ENCODE measurements at regions not wholly inside any gene's neighbourhood (a gene's known extent, or its start where the extent isn't known, plus 50 kb on each side); places are given as distances from the start of the nearest gene placed in this dataset.
A peak's percentile ranks its signal among the peaks of the same experiment; 100 is the strongest.
"Not testable (repeated sequence)": the region's sequence is repeated elsewhere in the genome, so short reads cannot be mapped to it uniquely, and the experiment has no call there.

DNA sequence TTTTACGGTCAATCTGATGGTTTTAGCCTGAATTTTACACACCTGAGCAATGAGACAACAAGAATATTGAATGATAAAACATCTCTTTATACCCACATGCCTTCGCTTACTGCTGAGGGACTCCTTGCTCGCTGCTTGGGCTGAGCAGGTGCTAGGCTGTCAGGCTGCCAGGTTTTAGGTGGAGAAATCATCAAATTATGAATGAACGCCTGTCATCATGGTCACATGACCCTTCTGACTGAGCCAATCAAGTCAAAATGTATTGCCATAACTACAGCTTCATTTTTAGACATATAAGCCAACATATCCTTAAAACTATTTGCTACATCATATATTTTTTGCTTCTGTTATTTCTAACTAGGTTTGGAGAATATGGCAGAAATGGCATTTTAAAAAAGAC, 274.0 kb downstream of the LNPK start:
- H3K4me3 ChIP-seq (ENCODE audit: low read length), result no peak overlapping the region
- H3K9ac ChIP-seq (ENCODE audit: low read depth, low read length), result no peak overlapping the region
- H3K4me1 ChIP-seq (ENCODE audit: control insufficient read depth, insufficient read depth, low read length), result peaks cover 9% of the 10 kb centered on the region
- no peak overlapping the region for H3K4me2 ChIP-seq (ENCODE audit: low read length)
- H3K27me3 ChIP-seq (ENCODE audit: control insufficient read depth, insufficient read depth, low read length), result no peaks in the 10 kb centered on the region
- H3K9me3 ChIP-seq (replicated peaks; ENCODE audit: low read length), result no peaks in the 10 kb centered on the region
- no peaks in the 10 kb centered on the region for H3K36me3 ChIP-seq (ENCODE audit: insufficient read depth, low read length)

DNA sequence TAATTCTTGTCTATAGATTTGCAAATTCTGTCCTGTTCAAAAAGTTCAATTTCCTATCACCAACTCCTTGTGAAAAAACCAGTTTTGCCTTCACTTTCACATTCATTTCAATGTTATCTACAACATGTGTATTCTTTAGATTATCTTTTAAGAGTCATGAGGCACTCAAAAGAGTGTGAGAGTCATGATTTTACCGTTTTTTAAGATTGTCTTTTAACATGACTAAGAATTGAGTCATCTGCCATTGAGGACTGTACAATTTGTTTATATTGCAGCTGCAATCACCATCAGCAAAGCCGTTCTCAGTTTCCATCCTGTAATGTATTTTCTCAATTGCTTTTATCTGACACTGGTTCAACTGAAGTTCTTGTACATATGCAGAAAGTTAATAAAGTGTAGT, 275.8 kb downstream of the LNPK start:
- H3K27me3 ChIP-seq (ENCODE audit: control insufficient read depth, insufficient read depth, low read length), result no peaks in the 10 kb centered on the region
- H3K9me3 ChIP-seq (replicated peaks; ENCODE audit: low read length), result no peaks in the 10 kb centered on the region
- H3K4me1 ChIP-seq (ENCODE audit: control insufficient read depth, insufficient read depth, low read length), result peaks cover 9% of the 10 kb centered on the region
- H3K4me3 ChIP-seq (ENCODE audit: low read length), result no peak overlapping the region
- H3K36me3 ChIP-seq (ENCODE audit: insufficient read depth, low read length), result no peaks in the 10 kb centered on the region
- no peak overlapping the region for H3K9ac ChIP-seq (ENCODE audit: low read depth, low read length)
- H3K4me2 ChIP-seq (ENCODE audit: low read length), result peak overlapping the region; percentile 35

DNA sequence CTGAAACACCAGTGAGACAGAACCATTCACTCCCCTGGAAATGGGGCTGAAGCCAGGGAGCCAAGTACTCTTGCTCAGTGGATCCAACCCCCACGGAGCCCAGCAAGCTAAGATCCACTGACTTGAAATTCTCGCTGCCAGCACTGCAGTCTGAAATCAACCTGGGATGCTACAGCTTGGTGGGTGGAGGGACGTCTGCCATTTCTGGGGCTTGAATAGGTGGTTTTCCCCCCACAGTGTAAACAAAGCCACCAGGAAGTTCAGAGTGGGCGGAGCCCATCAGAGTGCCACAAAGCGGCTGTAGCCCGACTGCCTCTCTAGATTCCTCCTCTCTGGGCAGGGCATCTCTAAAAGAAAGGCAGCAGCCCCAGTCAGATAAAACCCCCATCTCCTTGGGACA, 292.8 kb downstream of the LNPK start:
- Histone ChIP-seq H3K9ac (ENCODE audit: low read depth, low read length) (no peak overlapping the region), H3K9me3 (replicated peaks; ENCODE audit: low read length) (no peaks in the 10 kb centered on the region), H3K27me3 (ENCODE audit: control insufficient read depth, insufficient read depth, low read length) (peaks cover 8% of the 10 kb centered on the region), H3K4me2 (ENCODE audit: low read length) (no peak overlapping the region), H3K4me3 (ENCODE audit: low read length) (no peak overlapping the region), H3K4me1 (ENCODE audit: control insufficient read depth, insufficient read depth, low read length) (no peaks in the 10 kb centered on the region), H3K36me3 (ENCODE audit: insufficient read depth, low read length) (no peaks in the 10 kb centered on the region)

DNA sequence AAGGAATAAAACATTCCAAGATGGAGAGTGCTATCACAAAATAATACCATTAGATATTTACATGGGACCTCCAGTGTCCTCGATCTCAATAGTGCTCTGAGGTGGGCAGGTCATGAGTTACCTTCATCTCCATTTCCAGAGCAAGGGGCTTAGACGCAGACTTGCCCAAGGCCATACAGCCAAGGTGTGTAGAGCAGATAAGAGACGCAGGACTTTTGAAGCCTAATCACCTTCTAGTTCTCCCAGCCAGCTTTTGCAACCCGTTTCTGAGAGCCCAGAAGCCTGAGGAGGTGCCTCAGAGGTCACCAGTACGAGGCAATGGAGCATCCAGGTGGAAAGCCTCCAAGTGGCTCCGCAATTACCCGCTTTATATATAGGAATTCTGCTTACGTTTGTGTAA, 294.7 kb downstream of the LNPK start:
- no peak overlapping the region for H3K4me3 ChIP-seq (ENCODE audit: low read length)
- no peaks in the 10 kb centered on the region for H3K36me3 ChIP-seq (ENCODE audit: insufficient read depth, low read length)
- H3K4me1 ChIP-seq (ENCODE audit: control insufficient read depth, insufficient read depth, low read length), result no peaks in the 10 kb centered on the region
- H3K9ac ChIP-seq (ENCODE audit: low read depth, low read length), result no peak overlapping the region
- H3K9me3 ChIP-seq (replicated peaks; ENCODE audit: low read length), result no peaks in the 10 kb centered on the region
- H3K27me3 ChIP-seq (ENCODE audit: control insufficient read depth, insufficient read depth, low read length), result peaks cover 8% of the 10 kb centered on the region
- no peak overlapping the region for H3K4me2 ChIP-seq (ENCODE audit: low read length)

GRCh38 chr2:175704568-175704967, 297.5 kb downstream of the LNPK start:
- not testable (repeated sequence) for H3K9ac ChIP-seq (ENCODE audit: low read depth, low read length); H3K27me3 ChIP-seq (ENCODE audit: control insufficient read depth, insufficient read depth, low read length); H3K4me3 ChIP-seq (ENCODE audit: low read length); H3K4me2 ChIP-seq (ENCODE audit: low read length); H3K36me3 ChIP-seq (ENCODE audit: insufficient read depth, low read length); H3K9me3 ChIP-seq (replicated peaks; ENCODE audit: low read length); H3K4me1 ChIP-seq (ENCODE audit: control insufficient read depth, insufficient read depth, low read length)

DNA sequence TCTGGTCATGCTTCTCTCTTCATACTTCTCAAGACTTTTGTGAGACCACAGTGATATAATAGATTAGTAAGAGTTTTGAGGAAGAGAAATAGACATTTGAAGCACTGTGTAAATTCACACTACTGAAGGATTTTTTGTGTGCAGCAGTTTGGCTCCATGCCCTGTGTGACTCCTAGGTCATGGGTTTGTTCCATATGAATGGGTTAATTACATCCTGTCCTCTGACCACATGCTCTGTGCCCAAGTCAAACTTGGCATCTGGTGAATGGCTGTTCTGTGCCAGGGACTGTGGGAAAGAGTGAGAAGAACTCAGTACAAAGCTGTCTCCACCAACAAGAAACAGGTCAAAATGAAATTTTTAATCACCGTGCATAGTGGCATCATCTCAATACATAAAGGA, 304.0 kb downstream of the LNPK start:
- Histone ChIP-seq H3K36me3 (ENCODE audit: insufficient read depth, low read length) (no peaks in the 10 kb centered on the region), H3K4me1 (ENCODE audit: control insufficient read depth, insufficient read depth, low read length) (no peaks in the 10 kb centered on the region), H3K9me3 (replicated peaks; ENCODE audit: low read length) (no peaks in the 10 kb centered on the region), H3K4me3 (ENCODE audit: low read length) (no peak overlapping the region), H3K9ac (ENCODE audit: low read depth, low read length) (no peak overlapping the region), H3K27me3 (ENCODE audit: control insufficient read depth, insufficient read depth, low read length) (no peaks in the 10 kb centered on the region), H3K4me2 (ENCODE audit: low read length) (no peak overlapping the region)

- H3K4me3 ChIP-seq (ENCODE audit: low read length), result no peak overlapping the region
These were observed 311.8 kb downstream of the LNPK start for GRCh38 chr2:175690113-175690837.

DNA sequence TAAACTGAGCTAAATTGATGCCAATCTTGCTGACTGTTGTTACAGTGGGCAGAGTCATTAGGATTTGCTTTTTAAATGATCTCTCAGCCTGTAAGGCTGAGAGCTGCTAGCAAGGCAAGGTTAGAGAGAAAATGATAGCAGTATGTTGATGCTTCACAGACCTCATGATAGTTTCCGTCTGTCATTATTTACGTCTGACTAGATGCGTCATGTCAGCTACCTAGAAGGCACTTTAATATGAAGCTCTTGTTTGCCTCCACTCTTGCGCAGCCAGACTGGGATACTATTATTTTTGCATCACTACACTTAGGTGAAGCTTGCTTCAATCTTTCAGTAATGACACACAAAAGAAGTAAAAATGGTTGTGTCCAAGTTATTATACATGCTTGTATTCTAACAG, 313.8 kb downstream of the LNPK start:
- H3K36me3 ChIP-seq (ENCODE audit: insufficient read depth, low read length), result no peaks in the 10 kb centered on the region
- H3K4me2 ChIP-seq (ENCODE audit: low read length), result no peak overlapping the region
- peaks cover 39% of the 10 kb centered on the region for H3K27me3 ChIP-seq (ENCODE audit: control insufficient read depth, insufficient read depth, low read length)
- no peak overlapping the region for H3K4me3 ChIP-seq (ENCODE audit: low read length)
- no peaks in the 10 kb centered on the region for H3K9me3 ChIP-seq (replicated peaks; ENCODE audit: low read length)
- H3K9ac ChIP-seq (ENCODE audit: low read depth, low read length), result no peak overlapping the region
- no peaks in the 10 kb centered on the region for H3K4me1 ChIP-seq (ENCODE audit: control insufficient read depth, insufficient read depth, low read length)

More at GRCh38 chr2:175690113-175690837, 311.8 kb downstream of the LNPK start:
- H3K27me3 ChIP-seq (ENCODE audit: control insufficient read depth, insufficient read depth, low read length), result peaks cover 30% of the 10 kb centered on the region
- no peaks in the 10 kb centered on the region for H3K9me3 ChIP-seq (replicated peaks; ENCODE audit: low read length)
- no peaks in the 10 kb centered on the region for H3K4me1 ChIP-seq (ENCODE audit: control insufficient read depth, insufficient read depth, low read length)
- no peak overlapping the region for H3K4me2 ChIP-seq (ENCODE audit: low read length)
- H3K9ac ChIP-seq (ENCODE audit: low read depth, low read length), result no peak overlapping the region
- H3K36me3 ChIP-seq (ENCODE audit: insufficient read depth, low read length), result no peaks in the 10 kb centered on the region

GRCh38 chr2:175687465-175687864, 314.6 kb downstream of the LNPK start:
- H3K9me3 ChIP-seq (replicated peaks; ENCODE audit: low read length), result no peaks in the 10 kb centered on the region
- H3K4me2 ChIP-seq (ENCODE audit: low read length), result no peak overlapping the region
- no peak overlapping the region for H3K4me3 ChIP-seq (ENCODE audit: low read length)
- no peak overlapping the region for H3K9ac ChIP-seq (ENCODE audit: low read depth, low read length)
- no peaks in the 10 kb centered on the region for H3K4me1 ChIP-seq (ENCODE audit: control insufficient read depth, insufficient read depth, low read length)
- peaks cover 39% of the 10 kb centered on the region for H3K27me3 ChIP-seq (ENCODE audit: control insufficient read depth, insufficient read depth, low read length)
- no peaks in the 10 kb centered on the region for H3K36me3 ChIP-seq (ENCODE audit: insufficient read depth, low read length)

GRCh38 chr2:175686002-175686401, 316.1 kb downstream of the LNPK start:
- Histone ChIP-seq H3K9ac (ENCODE audit: low read depth, low read length) (no peak overlapping the region), H3K9me3 (replicated peaks; ENCODE audit: low read length) (no peaks in the 10 kb centered on the region), H3K36me3 (ENCODE audit: insufficient read depth, low read length) (no peaks in the 10 kb centered on the region), H3K27me3 (ENCODE audit: control insufficient read depth, insufficient read depth, low read length) (peaks cover 43% of the 10 kb centered on the region), H3K4me2 (ENCODE audit: low read length) (no peak overlapping the region), H3K4me3 (ENCODE audit: low read length) (no peak overlapping the region), H3K4me1 (ENCODE audit: control insufficient read depth, insufficient read depth, low read length) (no peaks in the 10 kb centered on the region)

- Histone ChIP-seq H3K27me3 (ENCODE audit: control insufficient read depth, insufficient read depth, low read length) (peaks cover 36% of the 10 kb centered on the region), H3K4me3 (ENCODE audit: low read length) (no peak overlapping the region), H3K4me2 (ENCODE audit: low read length) (no peak overlapping the region), H3K9me3 (replicated peaks; ENCODE audit: low read length) (no peaks in the 10 kb centered on the region), H3K9ac (ENCODE audit: low read depth, low read length) (no peak overlapping the region), H3K36me3 (ENCODE audit: insufficient read depth, low read length) (no peaks in the 10 kb centered on the region), H3K4me1 (ENCODE audit: control insufficient read depth, insufficient read depth, low read length) (no peaks in the 10 kb centered on the region)
These were observed 317.6 kb downstream of the LNPK start for GRCh38 chr2:175684466-175684865.

- H3K4me3 ChIP-seq (ENCODE audit: low read length), result no peak overlapping the region
- peaks cover 15% of the 10 kb centered on the region for H3K27me3 ChIP-seq (ENCODE audit: control insufficient read depth, insufficient read depth, low read length)
- no peaks in the 10 kb centered on the region for H3K4me1 ChIP-seq (ENCODE audit: control insufficient read depth, insufficient read depth, low read length)
- H3K9ac ChIP-seq (ENCODE audit: low read depth, low read length), result no peak overlapping the region
- no peaks in the 10 kb centered on the region for H3K9me3 ChIP-seq (replicated peaks; ENCODE audit: low read length)
- H3K36me3 ChIP-seq (ENCODE audit: insufficient read depth, low read length), result no peaks in the 10 kb centered on the region
- H3K4me2 ChIP-seq (ENCODE audit: low read length), result no peak overlapping the region
These were observed 322.3 kb downstream of the LNPK start for GRCh38 chr2:175679728-175680127.
